Stimulated activated CD4-positive, alpha-beta T cell treated with anti-CD3 and anti-CD28 coated beads, Interleukin-1b, Interleukin-23, amount 100 ng/mL, for 4 hours (primary cell): ENCODE measurements at regions not wholly inside any gene's neighbourhood (a gene's known extent, or its start where the extent isn't known, plus 50 kb on each side); places are given as distances from the start of the nearest gene placed in this dataset.

Experiments used
- DNase-seq, 2 donors: peaks; one replicate each; pipeline ENCODE4 v3.0.0-alpha.2; 2020; ENCODE audit warnings: low read depth in 2 of 2

GRCh38 chr1:82446236-82446635, 645.5 kb downstream of the ADGRL2 start:
- DNase-seq, result no peak

DNA sequence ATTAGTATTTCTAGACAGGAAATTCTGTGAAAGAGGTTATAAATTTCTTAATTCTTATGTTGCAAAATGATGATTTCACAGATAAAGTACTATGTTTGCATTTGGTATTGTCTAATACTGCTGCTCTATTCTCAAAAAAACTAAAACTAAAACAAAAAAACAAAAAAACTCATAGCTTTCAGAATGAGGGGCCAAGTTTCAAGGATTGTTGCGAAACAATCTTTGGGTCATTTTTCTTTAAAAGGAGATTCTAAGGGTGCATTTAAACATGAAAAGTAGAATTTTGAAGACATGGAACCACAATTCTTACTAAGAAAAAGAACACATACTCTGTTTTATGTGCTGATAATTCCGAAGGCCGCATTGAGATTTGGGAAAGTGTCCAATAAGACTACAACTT, 645.1 kb downstream of the ADGRL2 start:
- no peak for DNase-seq

- DNase-seq, result no peak
Observed at GRCh38 chr1:82445132-82445531, 644.4 kb downstream of the ADGRL2 start.

- no peak for DNase-seq
Observed at GRCh38 chr1:82441402-82441801, 640.7 kb downstream of the ADGRL2 start.

DNA sequence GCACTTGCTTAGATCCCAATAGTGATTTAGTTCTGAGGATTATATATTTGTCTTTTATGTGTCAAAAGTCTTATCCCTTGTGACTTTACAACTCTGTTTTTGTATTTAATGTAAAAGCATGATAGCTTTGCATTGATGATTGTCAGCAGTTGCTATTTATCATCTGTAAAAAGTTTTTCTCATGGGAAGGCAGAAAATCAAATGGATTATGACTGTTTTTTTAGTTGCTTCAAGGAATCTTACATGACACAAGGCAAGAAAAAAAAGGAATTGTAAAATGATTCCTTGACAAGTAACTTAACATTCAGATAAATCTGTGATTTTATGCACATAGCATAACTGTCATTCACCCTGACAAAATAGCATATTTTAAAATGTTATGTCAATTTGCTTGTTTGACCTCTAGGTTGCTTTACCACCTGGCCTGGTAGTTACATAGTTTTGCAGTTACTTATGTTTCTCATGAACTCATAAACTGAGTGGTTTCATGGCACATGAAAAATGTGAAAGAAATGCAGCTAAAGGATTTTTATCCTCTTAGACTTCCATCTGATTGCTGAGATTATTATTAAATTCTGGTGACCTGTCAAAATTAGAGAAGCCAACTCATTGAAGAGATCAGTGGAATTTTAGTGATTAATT, 622.6 kb downstream of the ADGRL2 start:
- DNase-seq, result no peak

GRCh38 chr1:82421782-82422181, 621.0 kb downstream of the ADGRL2 start:
- no peak for DNase-seq

DNA sequence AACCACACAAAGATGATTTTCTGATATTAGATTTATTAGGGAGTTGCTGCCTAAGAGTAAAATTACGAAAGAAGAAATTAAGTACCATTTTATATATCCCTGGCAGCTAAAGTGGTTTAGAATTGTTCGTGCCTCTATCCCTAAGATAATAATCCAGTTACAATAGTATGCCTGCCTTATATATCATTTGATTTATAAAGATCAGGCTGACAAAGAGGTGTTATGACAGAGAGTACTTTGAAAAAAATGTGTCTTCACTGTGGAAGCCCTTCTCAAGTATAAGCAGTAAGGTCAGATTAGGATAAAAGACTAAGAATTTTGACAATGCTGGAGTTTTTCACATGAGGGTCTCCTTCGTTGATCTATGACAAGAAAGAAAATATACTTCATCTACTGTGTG, 619.9 kb downstream of the ADGRL2 start:
- DNase-seq, result no peak

DNA sequence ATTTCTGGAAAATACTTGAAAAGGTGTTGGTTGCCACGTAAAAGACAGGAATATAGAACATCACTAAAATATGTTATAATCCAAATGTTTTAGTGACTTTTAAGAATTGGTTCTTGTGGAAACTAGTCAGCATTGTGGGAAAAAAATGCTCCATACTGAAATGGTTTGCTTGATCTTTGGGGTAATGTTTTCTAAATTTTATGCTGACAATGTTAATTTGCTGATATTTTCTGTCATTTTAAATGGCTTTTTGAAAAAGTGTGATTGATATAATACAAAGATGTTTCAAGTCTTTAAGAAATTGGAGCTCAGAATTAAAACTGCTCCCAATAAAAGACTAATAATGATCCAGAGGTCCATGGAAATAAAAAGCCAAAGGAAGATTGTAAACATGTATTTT, 610.9 kb downstream of the ADGRL2 start:
- DNase-seq, result no peak

DNA sequence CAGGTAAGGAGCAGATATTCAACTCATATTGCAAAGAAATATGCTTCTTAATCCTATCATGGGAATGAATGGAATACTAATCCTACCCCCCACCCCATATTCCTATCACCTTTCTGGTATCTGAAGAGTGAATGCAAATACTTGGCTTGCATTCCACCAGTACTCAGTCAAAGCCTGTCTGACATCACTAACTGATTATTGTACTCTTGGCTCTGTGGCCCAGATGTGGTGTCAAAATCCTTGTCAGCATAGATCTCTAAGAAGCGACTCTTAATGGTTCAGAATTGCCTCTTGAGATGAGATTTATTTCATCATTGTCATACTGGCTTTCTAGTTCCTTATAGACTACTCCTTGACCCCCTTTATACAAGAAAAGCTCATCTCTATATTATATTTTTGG, 604.6 kb downstream of the ADGRL2 start:
- no peak for DNase-seq

DNA sequence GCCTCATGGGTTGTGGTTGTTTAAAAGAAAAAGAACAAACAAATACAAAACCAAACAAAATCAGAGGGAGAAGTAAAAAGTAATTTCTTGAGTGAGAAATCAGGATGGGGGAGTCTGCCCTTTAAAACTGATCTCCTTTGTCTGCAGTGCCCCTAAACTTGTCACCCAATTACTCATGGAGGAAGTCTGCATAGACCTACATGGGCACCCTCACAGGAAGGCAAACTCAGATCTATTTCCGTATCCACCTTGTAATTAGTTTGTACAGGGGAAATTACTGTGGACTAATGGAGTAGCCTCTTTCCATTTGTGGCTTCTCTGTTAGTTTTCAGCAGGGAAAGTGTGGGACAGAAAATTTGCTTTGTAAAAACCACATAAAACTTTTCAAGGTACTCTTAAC, 600.4 kb downstream of the ADGRL2 start:
- DNase-seq, result no peak

GRCh38 chr1:82400521-82400920, 599.8 kb downstream of the ADGRL2 start:
- no peak for DNase-seq

DNA sequence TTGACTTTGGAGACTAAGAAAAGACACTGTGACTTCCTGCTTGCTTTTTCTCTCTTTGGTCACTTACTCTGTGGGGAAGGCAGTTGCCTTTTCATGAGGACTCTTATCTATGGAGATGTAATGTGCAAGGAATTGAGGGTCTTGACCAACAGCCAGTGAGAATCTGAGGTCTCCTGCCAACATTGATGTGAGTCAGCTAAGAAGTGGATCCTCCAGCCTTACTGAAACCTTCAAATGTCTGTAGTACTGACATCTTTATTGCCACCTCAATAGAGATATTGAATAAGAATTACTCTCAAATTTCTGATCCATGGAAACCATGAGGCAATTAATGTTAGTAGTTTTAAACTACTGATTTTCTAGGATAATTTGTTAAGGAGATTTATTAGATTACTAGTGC, 598.4 kb downstream of the ADGRL2 start:
- no peak for DNase-seq

DNA sequence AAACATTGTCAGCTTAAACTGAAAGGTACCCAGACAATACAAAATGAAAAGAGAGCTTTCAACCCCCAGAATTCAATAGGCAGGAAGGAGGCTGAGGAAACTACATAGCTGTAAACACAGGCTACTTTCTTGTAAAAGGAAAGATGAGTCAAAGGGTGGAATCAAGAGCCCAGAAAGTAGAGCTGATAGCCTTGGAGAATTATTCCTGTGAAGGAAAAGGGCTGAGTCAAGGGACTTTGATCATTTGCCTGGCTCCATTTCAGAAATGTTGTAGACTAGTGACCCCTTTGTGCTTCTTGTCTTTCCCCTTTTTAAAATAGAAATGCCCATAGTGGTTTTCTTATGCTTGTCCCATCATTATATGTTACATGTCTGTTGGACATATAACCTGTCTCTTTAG, 597.6 kb downstream of the ADGRL2 start:
- no peak for DNase-seq

GRCh38 chr1:82395440-82395839, 594.7 kb downstream of the ADGRL2 start:
- DNase-seq, result no peak

GRCh38 chr1:82392946-82393345, 592.2 kb downstream of the ADGRL2 start:
- DNase-seq, result no peak

DNA sequence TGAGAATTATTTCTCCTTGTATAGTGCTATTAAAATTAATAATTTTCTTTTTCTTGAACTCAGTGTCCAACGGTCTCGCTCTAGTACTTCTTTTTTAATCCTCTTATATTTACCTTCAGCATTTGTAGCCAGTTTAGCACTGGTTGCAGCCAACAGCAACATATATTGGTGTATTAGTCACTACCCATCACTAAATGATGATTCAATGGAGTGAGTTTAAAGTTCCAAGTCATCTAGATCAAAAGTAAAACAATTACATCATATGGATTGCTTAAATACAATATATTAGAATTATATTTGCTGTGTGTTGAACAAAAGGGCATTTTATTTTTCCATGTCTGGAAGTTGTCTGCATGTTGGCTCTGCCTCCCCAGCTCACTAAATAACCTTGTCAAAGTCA, 591.8 kb downstream of the ADGRL2 start:
- DNase-seq, result no peak

- DNase-seq, result no peak
Observed at GRCh38 chr1:82391712-82392111, 591.0 kb downstream of the ADGRL2 start.

DNA sequence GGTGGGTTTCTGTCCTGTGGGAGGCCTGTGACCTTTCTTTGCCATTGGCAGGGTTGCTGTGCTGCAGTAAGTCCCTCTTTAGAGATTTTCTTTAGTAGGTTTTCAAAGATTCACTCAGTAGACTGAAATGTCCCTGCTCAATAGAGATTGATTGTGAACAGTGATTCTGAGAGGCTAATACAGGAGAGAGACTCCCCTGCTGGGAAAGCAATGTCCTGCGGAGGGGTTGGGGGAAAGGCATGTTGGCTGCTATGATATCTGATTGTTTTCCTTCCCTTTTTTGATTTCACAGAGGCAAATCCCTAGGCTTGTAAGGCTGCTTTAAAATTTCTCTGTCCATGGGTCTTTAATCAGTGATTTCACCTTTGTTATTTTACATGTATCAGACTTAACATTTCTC, 589.9 kb downstream of the ADGRL2 start:
- no peak for DNase-seq

DNA sequence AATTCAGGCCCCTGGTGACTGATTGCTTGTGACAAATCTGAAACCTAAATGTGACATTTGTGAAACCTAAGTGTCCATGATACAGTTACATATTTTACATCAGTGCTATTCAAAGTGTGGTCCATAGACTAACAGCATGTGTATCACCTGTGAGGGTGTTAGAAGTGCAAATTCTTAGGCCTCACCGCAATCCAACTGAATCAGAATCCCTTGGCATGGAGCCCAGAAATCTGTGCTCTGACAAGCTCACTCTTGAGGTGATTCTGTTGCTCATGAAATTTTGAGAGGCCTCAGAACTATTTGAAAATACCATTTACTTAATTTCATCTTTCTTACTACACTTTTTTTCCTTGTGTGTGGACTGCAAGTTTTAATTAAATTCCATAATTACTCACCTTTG, 587.9 kb downstream of the ADGRL2 start:
- DNase-seq, result no peak

DNA sequence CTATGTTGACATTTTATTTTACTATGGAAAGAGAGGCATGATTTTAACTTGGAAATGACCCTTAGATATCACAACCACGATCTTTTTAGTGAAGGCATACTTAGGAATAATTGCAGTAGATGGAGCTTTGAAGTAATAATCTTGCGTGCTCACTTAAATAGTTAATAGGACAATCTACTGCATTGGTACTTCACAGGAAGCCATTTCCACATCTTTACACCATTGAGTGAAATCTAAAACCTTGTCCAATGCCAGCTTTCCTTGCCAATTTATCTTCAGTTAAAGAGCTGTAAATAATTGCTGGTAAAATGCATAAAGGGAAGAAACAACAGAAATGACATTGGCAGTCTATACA, 586.3 kb downstream of the ADGRL2 start:
- no peak for DNase-seq

DNA sequence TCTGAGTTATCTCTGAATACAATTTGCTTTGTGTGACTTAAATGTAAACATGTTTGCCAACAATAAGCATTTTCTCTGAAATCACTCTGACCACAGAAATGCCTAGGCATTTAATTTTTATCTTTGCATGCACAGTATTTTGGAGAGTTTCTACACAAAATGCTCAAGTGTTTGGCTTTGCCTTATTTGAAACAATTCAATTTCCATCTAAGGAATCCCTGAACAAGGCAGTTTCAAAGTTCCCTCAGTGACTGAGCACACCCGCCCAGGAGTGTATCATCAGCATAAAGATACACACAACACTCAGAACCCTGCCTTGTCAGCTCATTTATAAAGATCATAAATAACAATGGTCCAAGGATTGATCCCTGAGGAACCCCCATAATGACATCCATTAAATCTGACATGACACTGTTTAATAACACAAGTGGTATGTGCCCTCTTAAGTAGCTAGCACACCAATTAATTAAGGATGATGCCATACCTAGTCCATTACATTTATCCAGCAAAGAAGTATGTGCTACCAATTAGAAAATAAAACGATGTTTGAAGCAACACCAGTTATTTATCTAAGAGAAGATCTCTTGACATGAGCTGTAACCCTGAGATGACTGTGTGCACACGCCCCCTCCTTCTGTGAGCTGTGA, 585.8 kb downstream of the ADGRL2 start:
- DNase-seq, result no peak

- DNase-seq, result no peak
Observed at GRCh38 chr1:82384776-82385175, 584.0 kb downstream of the ADGRL2 start.

DNA sequence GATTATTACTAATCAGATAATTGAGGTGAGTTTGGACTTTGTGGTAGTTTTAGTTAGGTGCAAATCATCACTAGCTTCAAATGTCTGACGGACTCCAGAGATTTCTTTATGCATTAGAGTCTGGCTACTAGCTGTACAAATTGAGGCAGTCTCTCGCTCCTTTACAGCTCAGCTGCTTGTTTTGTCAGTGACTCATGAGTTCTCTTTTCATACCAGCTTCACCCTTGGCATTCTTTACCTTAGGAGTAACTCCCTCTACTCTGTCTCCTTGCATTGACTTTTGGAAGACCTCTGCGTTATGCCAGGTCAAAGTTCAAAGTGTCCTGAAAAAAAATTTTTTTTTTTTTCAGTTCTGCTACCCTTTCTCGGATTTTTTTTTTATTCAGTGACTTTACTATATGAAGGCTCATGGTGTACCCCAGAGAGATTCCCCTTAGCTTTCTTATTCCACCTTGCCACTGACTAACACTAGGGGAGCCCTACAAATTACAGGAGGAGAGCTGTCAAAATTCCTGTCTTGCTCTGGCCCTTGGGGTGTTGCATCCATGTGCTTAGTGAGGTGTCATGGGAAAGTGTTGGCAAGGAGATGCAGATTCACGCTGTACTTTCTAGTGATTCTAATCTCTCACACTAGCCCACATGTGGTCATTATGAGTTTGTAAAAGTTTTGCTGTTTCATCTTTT, 576.6 kb downstream of the ADGRL2 start:
- no peak for DNase-seq

DNA sequence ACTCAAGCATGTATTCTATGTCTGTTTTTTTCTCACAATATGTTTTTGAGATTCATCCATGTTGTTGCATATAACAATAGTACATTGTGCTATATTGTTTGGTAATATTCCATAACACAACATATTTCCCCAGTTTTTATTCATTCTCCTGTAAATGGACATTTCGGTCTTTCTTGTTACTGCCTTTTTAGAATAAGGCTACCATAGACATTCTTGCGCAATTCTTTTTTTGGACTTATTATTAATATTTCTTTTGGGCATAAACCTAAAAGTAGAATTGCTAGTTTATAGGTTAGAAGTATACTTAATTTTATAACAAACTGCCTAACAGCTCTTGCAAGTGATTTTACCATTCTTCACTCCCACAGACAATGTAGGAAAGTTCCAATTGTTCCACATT, 573.0 kb downstream of the ADGRL2 start:
- DNase-seq, result no peak
